Calu3 (cell line): ENCODE measurements at regions not wholly inside any gene's neighbourhood (a gene's known extent, or its start where the extent isn't known, plus 50 kb on each side); places are given as distances from the start of the nearest gene placed in this dataset.

ENCODE experiments used
- BruUV-seq: library from RNA; stranded (reverse); fragments of 400-500 nt; replicated peaks from 2 replicates; lab custom pipeline; 2021; lab: Mats Ljungman, UMichigan
- CTCF ChIA-PET: fragments of 300-600 bp; sonication (Branson Sonifier 250); formaldehyde crosslinking; loops from one replicate; lab custom pipeline; 2022; ENCODE audit warnings: antibody characterized with exemption; lab: Charles Lee
- DNase-seq: peaks from one replicate; pipeline ENCODE4 v3.0.0; 2022
- H3K27ac Mint-ChIP-seq: one replicate; pipeline ENCODE4 v1.8.0; 2022; ENCODE audit warnings: mixed read lengths; ENCODE audit not compliant: unreplicated experiment
- H3K27me3 Mint-ChIP-seq: one replicate; pipeline ENCODE4 v1.8.0; 2022; ENCODE audit warnings: mixed read lengths; ENCODE audit not compliant: unreplicated experiment
- H3K36me3 Mint-ChIP-seq: one replicate; pipeline ENCODE4 v1.8.0; 2022; ENCODE audit warnings: mild to moderate bottlenecking, moderate library complexity, mixed read lengths; ENCODE audit not compliant: insufficient read depth, unreplicated experiment
- H3K4me1 Mint-ChIP-seq: one replicate; pipeline ENCODE4 v1.8.0; 2022; ENCODE audit warnings: mild to moderate bottlenecking, low read depth, mixed read lengths; ENCODE audit not compliant: unreplicated experiment
- H3K4me3 Mint-ChIP-seq: one replicate; pipeline ENCODE4 v1.8.0; 2022; ENCODE audit warnings: mild to moderate bottlenecking, low read depth, moderate library complexity, mixed read lengths; ENCODE audit not compliant: unreplicated experiment
- H3K9me3 Mint-ChIP-seq: one replicate; pipeline ENCODE4 v1.8.0; 2022; ENCODE audit warnings: low read depth, mixed read lengths; ENCODE audit not compliant: unreplicated experiment
- intact Hi-C: fragments of 100-400 bp; cut with micrococcal nuclease; formaldehyde crosslinking; loops from one replicate; pipeline ENCODE4 v1.10.0; 2022; ENCODE audit not compliant: unreplicated experiment
- TF ChIP-seq, protein P1 (sequence below): fragments of 200-600 bp; IDR thresholded peaks from one replicate; pipeline ENCODE4 v1.8.0; 2022; ENCODE audit warnings: antibody characterized with exemption; ENCODE audit not compliant: unreplicated experiment

DNA sequence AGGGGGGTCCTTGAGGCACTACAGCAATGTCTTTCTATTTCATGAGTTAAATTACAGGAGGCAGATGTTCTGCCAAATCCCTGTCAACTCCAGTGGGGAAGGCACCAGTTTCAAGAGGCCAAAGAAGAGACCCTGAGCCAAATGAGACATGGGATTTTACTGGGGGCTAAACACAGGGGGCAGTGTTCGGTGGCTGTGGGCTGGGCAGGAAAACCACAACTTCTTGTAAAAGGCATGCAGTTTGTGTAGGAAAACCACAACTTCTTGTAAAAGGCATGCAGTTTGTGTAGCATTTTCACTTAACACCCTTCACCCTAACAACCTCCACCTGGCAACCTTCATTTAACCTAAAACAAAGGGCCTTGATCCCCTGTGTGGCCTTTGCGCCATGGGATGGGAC is 61.0 kb downstream of the POLR2M start:
- TF ChIP-seq, protein P1, sequence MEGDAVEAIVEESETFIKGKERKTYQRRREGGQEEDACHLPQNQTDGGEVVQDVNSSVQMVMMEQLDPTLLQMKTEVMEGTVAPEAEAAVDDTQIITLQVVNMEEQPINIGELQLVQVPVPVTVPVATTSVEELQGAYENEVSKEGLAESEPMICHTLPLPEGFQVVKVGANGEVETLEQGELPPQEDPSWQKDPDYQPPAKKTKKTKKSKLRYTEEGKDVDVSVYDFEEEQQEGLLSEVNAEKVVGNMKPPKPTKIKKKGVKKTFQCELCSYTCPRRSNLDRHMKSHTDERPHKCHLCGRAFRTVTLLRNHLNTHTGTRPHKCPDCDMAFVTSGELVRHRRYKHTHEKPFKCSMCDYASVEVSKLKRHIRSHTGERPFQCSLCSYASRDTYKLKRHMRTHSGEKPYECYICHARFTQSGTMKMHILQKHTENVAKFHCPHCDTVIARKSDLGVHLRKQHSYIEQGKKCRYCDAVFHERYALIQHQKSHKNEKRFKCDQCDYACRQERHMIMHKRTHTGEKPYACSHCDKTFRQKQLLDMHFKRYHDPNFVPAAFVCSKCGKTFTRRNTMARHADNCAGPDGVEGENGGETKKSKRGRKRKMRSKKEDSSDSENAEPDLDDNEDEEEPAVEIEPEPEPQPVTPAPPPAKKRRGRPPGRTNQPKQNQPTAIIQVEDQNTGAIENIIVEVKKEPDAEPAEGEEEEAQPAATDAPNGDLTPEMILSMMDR, result no peak
- Mint-ChIP-seq H3K4me1 (peaks cover 3% of the 10 kb centered on the region), H3K36me3 (no peaks in the 10 kb centered on the region), H3K27me3 (peaks cover 36% of the 10 kb centered on the region), H3K9me3 (no peaks in the 10 kb centered on the region), H3K4me3 (no peak overlapping the region), H3K27ac (no peak overlapping the region)
- no TSS peak for BruUV-seq
- DNase-seq, result no peak
- intact Hi-C loops, result no loop called here
- CTCF ChIA-PET, result no interaction called here

DNA sequence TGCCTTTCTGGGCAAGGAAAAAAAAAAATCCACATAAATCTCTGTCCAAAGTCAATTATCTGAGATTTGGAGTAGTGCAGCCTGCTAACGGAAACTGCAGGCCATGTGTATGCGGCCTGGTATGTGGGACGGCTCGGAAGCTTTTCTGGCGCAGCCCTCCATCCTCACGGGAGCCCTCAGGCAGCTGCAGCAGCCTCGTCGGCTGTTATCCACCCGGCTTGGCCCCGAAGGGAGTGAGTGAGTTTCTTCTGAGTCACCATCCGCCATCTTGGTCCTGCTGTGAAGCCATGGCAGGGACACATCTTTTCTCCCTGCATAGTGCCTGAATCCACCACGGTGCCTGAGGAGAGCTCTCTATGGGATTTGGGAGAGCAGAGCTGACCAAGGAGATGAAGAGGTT is 62.8 kb downstream of the POLR2M start:
- no peak for DNase-seq
- intact Hi-C loops, result no loop called here
- no peak overlapping the region for H3K4me3 Mint-ChIP-seq
- no peak overlapping the region for H3K27ac Mint-ChIP-seq
- no peaks in the 10 kb centered on the region for H3K36me3 Mint-ChIP-seq
- peaks cover 25% of the 10 kb centered on the region for H3K27me3 Mint-ChIP-seq
- TF ChIP-seq, protein P1, result no peak
- no peaks in the 10 kb centered on the region for H3K9me3 Mint-ChIP-seq
- peaks cover 10% of the 10 kb centered on the region for H3K4me1 Mint-ChIP-seq
- BruUV-seq, result no TSS peak
- CTCF ChIA-PET, result interaction anchor here (0.7 kb wide), 1 partner anchor 87 kb away, joined by 3 read pairs; no protein-coding TSS in a partner anchor

DNA sequence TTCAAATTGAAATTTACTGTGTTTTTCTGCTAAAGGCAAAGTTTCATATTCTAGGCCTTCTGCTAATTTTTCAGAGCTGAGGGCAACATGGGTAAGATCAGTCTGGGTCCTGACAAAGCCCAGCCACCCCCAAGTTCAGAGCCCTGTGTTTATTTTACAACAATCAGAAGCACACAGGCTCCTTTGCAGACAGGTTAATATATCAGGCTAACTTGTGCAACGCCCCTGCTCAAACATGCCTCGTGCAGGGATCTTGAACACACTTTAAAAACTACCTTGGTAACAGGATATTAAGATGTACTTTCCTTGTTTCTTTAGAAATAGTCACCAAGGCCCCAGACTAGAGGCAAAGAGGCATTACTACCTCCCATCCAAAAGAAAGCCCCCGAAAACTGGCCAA is 64.0 kb downstream of the POLR2M start:
- TF ChIP-seq, protein P1, result no peak
- intact Hi-C loops, result no loop called here
- H3K27ac Mint-ChIP-seq, result no peak overlapping the region
- H3K36me3 Mint-ChIP-seq, result no peaks in the 10 kb centered on the region
- H3K9me3 Mint-ChIP-seq, result no peaks in the 10 kb centered on the region
- CTCF ChIA-PET, result no interaction called here
- peaks cover 10% of the 10 kb centered on the region for H3K4me1 Mint-ChIP-seq
- BruUV-seq, result no TSS peak
- H3K27me3 Mint-ChIP-seq, result peaks cover 32% of the 10 kb centered on the region
- DNase-seq, result no peak
- no peak overlapping the region for H3K4me3 Mint-ChIP-seq

DNA sequence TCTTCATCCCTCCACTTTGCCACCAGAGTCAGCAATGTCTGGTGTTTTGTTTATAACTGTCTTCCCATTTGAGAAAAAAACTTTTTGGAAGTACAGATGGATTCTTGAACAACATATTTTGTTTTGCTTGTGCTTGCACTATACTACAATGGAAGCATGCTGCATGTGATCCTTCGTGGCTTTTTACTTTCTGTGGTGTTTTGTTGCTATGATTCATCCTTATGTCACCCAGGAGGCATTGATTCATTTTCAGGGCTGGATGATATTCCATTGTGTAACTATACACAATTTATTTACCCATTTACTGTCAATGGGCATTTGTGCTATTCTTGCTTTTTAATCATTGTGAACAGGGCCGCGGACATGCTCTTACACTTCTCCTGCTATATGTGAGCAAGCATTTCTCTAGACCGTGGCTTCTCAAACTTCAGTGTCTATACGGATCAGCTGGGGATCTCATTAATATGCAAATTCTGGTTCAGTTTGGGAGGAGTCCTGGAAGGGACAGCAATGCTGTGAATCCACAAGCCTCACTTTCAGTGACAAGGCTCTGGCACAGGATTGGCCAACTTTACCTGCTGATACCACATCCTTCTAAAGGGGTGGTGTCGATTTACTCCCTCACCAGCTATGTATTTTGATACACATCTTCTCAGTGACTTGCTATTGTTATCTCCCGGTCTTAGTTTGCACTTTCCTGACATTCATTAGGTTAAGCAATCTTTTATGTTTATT is 65.9 kb downstream of the POLR2M start:
- TF ChIP-seq, protein P1, result no peak
- CTCF ChIA-PET, result no interaction called here
- no TSS peak for BruUV-seq
- Mint-ChIP-seq H3K4me1 (peaks cover 10% of the 10 kb centered on the region), H3K27ac (no peak overlapping the region), H3K4me3 (no peak overlapping the region), H3K9me3 (no peaks in the 10 kb centered on the region), H3K36me3 (no peaks in the 10 kb centered on the region), H3K27me3 (peaks cover 16% of the 10 kb centered on the region)
- intact Hi-C loops, result no loop called here
- no peak for DNase-seq
